ENCODE measurements at regions not wholly inside any gene's neighbourhood (a gene's known extent, or its start where the extent isn't known, plus 50 kb on each side); places are given as distances from the start of the nearest gene placed in this dataset.

- no peak for DNase-seq (ENCODE audit: low read depth, low spot score)
- Histone ChIP-seq H3K27me3 (ENCODE audit: control insufficient read depth, insufficient read depth, low read length) (no peaks in the 10 kb centered on the region), H3K36me3 (ENCODE audit: control insufficient read depth, insufficient read depth, low read length) (no peaks in the 10 kb centered on the region), H3K27ac (ENCODE audit: low read length) (no peak overlapping the region), H3K9me3 (ENCODE audit: control insufficient read depth, insufficient read depth, low read length) (no peaks in the 10 kb centered on the region), H3K4me3 (ENCODE audit: low read length) (no peak overlapping the region), H3K4me1 (ENCODE audit: control insufficient read depth, insufficient read depth, low read length) (0 out of 2 replicates have a peak, but pooled peaks cover 2% of the 10 kb centered on the region)
- no CpG with 5 or more reads among the region's 10 CpGs for WGBS (ENCODE audit: insufficient coverage, insufficient read length)
Measured at GRCh38 chr6:14252271-14252850, 134.8 kb downstream of the CD83 start.

GRCh38 chr6:14254505-14254904 is 136.9 kb downstream of the CD83 start:
- no peaks in the 10 kb centered on the region for H3K9me3 ChIP-seq (ENCODE audit: control insufficient read depth, insufficient read depth, low read length)
- 0 out of 2 replicates have a peak, but pooled peaks cover 2% of the 10 kb centered on the region for H3K4me1 ChIP-seq (ENCODE audit: control insufficient read depth, insufficient read depth, low read length)
- no peaks in the 10 kb centered on the region for H3K36me3 ChIP-seq (ENCODE audit: control insufficient read depth, insufficient read depth, low read length)
- no peak for DNase-seq (ENCODE audit: low read depth, low spot score)
- H3K27me3 ChIP-seq (ENCODE audit: control insufficient read depth, insufficient read depth, low read length) = no peaks in the 10 kb centered on the region
- no peak overlapping the region for H3K27ac ChIP-seq (ENCODE audit: low read length)
- WGBS (ENCODE audit: insufficient coverage, insufficient read length) = no CpG with 5 or more reads among the region's 7 CpGs
- no peak overlapping the region for H3K4me3 ChIP-seq (ENCODE audit: low read length)

- no peaks in the 10 kb centered on the region for H3K9me3 ChIP-seq (ENCODE audit: control insufficient read depth, insufficient read depth, low read length)
- H3K4me3 ChIP-seq (ENCODE audit: low read length) = no peak overlapping the region
- WGBS (ENCODE audit: insufficient coverage, insufficient read length) = no CpG with 5 or more reads among the region's 6 CpGs
- 0 out of 2 replicates have a peak, but pooled peaks cover 2% of the 10 kb centered on the region for H3K4me1 ChIP-seq (ENCODE audit: control insufficient read depth, insufficient read depth, low read length)
- H3K36me3 ChIP-seq (ENCODE audit: control insufficient read depth, insufficient read depth, low read length) = no peaks in the 10 kb centered on the region
- DNase-seq (ENCODE audit: low read depth, low spot score) = no peak
- H3K27me3 ChIP-seq (ENCODE audit: control insufficient read depth, insufficient read depth, low read length) = no peaks in the 10 kb centered on the region
- H3K27ac ChIP-seq (ENCODE audit: low read length) = no peak overlapping the region
Measured at GRCh38 chr6:14255916-14256315, 138.3 kb downstream of the CD83 start.

GRCh38 chr6:14258117-14258516 is 140.5 kb downstream of the CD83 start:
- H3K27ac ChIP-seq (ENCODE audit: low read length) = no peak overlapping the region
- no peak for DNase-seq (ENCODE audit: low read depth, low spot score)
- H3K4me1 ChIP-seq (ENCODE audit: control insufficient read depth, insufficient read depth, low read length) = no peaks in the 10 kb centered on the region
- no peaks in the 10 kb centered on the region for H3K27me3 ChIP-seq (ENCODE audit: control insufficient read depth, insufficient read depth, low read length)
- H3K4me3 ChIP-seq (ENCODE audit: low read length) = no peak overlapping the region
- WGBS (ENCODE audit: insufficient coverage, insufficient read length) = no CpG with 5 or more reads among the region's 2 CpGs
- no peaks in the 10 kb centered on the region for H3K36me3 ChIP-seq (ENCODE audit: control insufficient read depth, insufficient read depth, low read length)
- no peaks in the 10 kb centered on the region for H3K9me3 ChIP-seq (ENCODE audit: control insufficient read depth, insufficient read depth, low read length)

GRCh38 chr6:14258695-14259593 is 141.4 kb downstream of the CD83 start:
- Histone ChIP-seq H3K27me3 (ENCODE audit: control insufficient read depth, insufficient read depth, low read length) (no peaks in the 10 kb centered on the region), H3K9me3 (ENCODE audit: control insufficient read depth, insufficient read depth, low read length) (no peaks in the 10 kb centered on the region), H3K36me3 (ENCODE audit: control insufficient read depth, insufficient read depth, low read length) (no peaks in the 10 kb centered on the region), H3K4me1 (ENCODE audit: control insufficient read depth, insufficient read depth, low read length) (no peaks in the 10 kb centered on the region), H3K4me3 (ENCODE audit: low read length) (no peak overlapping the region), H3K27ac (ENCODE audit: low read length) (no peak overlapping the region)
- DNase-seq (ENCODE audit: low read depth, low spot score) = no peak
- WGBS (ENCODE audit: insufficient coverage, insufficient read length) = no CpG with 5 or more reads among the region's 12 CpGs

GRCh38 chr6:14259594-14260152 is 142.1 kb downstream of the CD83 start:
- no peaks in the 10 kb centered on the region for H3K27me3 ChIP-seq (ENCODE audit: control insufficient read depth, insufficient read depth, low read length)
- WGBS (ENCODE audit: insufficient coverage, insufficient read length) = no CpG with 5 or more reads among the region's 8 CpGs
- H3K4me3 ChIP-seq (ENCODE audit: low read length) = no peak overlapping the region
- H3K27ac ChIP-seq (ENCODE audit: low read length) = no peak overlapping the region
- H3K36me3 ChIP-seq (ENCODE audit: control insufficient read depth, insufficient read depth, low read length) = no peaks in the 10 kb centered on the region
- no peak for DNase-seq (ENCODE audit: low read depth, low spot score)
- H3K9me3 ChIP-seq (ENCODE audit: control insufficient read depth, insufficient read depth, low read length) = no peaks in the 10 kb centered on the region
- no peaks in the 10 kb centered on the region for H3K4me1 ChIP-seq (ENCODE audit: control insufficient read depth, insufficient read depth, low read length)

GRCh38 chr6:14260839-14261238 is 143.3 kb downstream of the CD83 start:
- no peaks in the 10 kb centered on the region; the same call in 1 of the 2 replicates for H3K9me3 ChIP-seq (ENCODE audit: control insufficient read depth, insufficient read depth, low read length)
- no CpG with 5 or more reads among the region's 1 CpG for WGBS (ENCODE audit: insufficient coverage, insufficient read length)

GRCh38 chr6:14263881-14264424 is 146.4 kb downstream of the CD83 start:
- H3K27me3 ChIP-seq (ENCODE audit: control insufficient read depth, insufficient read depth, low read length) = no peaks in the 10 kb centered on the region
- WGBS (ENCODE audit: insufficient coverage, insufficient read length) = no CpG with 5 or more reads among the region's 1 CpG
- no peak overlapping the region for H3K27ac ChIP-seq (ENCODE audit: low read length)
- H3K4me3 ChIP-seq (ENCODE audit: low read length) = no peak overlapping the region
- H3K9me3 ChIP-seq (ENCODE audit: control insufficient read depth, insufficient read depth, low read length) = no peaks in the 10 kb centered on the region; the same call in 1 of the 2 replicates
- no peaks in the 10 kb centered on the region for H3K36me3 ChIP-seq (ENCODE audit: control insufficient read depth, insufficient read depth, low read length)
- no peak for DNase-seq (ENCODE audit: low read depth, low spot score)
- H3K4me1 ChIP-seq (ENCODE audit: control insufficient read depth, insufficient read depth, low read length) = no peaks in the 10 kb centered on the region

More at GRCh38 chr6:14260839-14261238, 143.3 kb downstream of the CD83 start:
- no peaks in the 10 kb centered on the region for H3K4me1 ChIP-seq (ENCODE audit: control insufficient read depth, insufficient read depth, low read length)
- no peaks in the 10 kb centered on the region for H3K27me3 ChIP-seq (ENCODE audit: control insufficient read depth, insufficient read depth, low read length)
- no peaks in the 10 kb centered on the region for H3K36me3 ChIP-seq (ENCODE audit: control insufficient read depth, insufficient read depth, low read length)
- no peak for DNase-seq (ENCODE audit: low read depth, low spot score)
- H3K27ac ChIP-seq (ENCODE audit: low read length) = no peak overlapping the region
- no peak overlapping the region for H3K4me3 ChIP-seq (ENCODE audit: low read length)

- Histone ChIP-seq H3K9me3 (ENCODE audit: control insufficient read depth, insufficient read depth, low read length) (no peaks in the 10 kb centered on the region; the same call in 1 of the 2 replicates), H3K4me1 (ENCODE audit: control insufficient read depth, insufficient read depth, low read length) (no peaks in the 10 kb centered on the region), H3K27me3 (ENCODE audit: control insufficient read depth, insufficient read depth, low read length) (no peaks in the 10 kb centered on the region), H3K27ac (ENCODE audit: low read length) (no peak overlapping the region), H3K4me3 (ENCODE audit: low read length) (no peak overlapping the region), H3K36me3 (ENCODE audit: control insufficient read depth, insufficient read depth, low read length) (no peaks in the 10 kb centered on the region)
- DNase-seq (ENCODE audit: low read depth, low spot score) = no peak
- WGBS (ENCODE audit: insufficient coverage, insufficient read length) = no CpG with 5 or more reads among the region's 5 CpGs
Measured at GRCh38 chr6:14265049-14266021, 147.8 kb downstream of the CD83 start.
